DMS79 (cell line): ENCODE measurements at regions not wholly inside any gene's neighbourhood (a gene's known extent, or its start where the extent isn't known, plus 50 kb on each side); places are given as distances from the start of the nearest gene placed in this dataset.

Experiments
- DNase-seq: peaks from one replicate; lab custom pipeline; 2025; lab: John Stamatoyannopoulos, UW

DNA sequence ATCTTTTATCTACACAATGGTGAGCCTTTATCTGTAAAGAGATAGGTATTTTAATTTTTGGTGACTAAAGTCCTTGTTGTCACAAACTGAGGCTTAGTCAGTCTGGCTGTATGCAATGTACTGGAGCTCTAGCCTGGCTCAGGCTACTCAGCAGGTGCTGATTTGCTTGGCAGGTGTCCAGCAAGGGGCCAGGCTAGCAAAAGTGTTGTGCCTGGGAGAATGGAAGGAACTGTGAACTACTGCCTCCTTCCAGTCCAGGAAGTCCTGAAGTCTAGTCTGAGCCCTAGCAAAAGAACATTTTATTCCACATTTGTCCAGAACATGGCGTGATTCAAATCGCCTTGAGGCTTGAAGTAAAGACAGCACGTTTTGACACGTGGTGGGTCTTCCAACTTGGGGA is 260.5 kb downstream of the CCDC85A start:
- no peak for DNase-seq

DNA sequence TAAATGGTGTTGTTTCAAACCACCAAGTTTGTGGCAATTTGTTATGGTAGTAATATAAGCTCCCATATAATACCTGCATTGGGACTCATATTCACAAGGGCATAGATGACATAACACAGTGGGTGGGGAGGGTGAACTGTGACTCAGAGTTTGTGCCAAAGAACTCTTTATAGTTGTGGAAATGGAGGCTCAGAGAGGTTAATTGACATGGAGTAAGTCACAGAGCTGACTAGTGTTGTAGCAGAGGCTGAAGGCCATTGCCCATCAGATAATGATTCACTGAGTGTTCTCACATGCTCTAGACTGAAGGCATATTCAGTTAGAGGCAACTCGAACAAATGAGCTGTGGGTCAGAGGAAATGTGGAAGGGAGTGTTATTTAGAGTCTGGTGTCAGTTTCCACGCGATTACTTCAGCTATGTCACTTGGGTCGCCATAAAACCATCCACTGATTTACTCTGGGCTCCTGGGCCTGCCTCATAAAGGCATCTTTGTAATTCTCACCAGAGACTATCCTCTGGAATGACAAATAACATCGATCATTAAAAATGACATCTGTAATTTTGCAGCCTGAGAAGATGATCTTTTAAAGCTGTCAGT is 264.7 kb downstream of the CCDC85A start:
- no peak for DNase-seq

DNA sequence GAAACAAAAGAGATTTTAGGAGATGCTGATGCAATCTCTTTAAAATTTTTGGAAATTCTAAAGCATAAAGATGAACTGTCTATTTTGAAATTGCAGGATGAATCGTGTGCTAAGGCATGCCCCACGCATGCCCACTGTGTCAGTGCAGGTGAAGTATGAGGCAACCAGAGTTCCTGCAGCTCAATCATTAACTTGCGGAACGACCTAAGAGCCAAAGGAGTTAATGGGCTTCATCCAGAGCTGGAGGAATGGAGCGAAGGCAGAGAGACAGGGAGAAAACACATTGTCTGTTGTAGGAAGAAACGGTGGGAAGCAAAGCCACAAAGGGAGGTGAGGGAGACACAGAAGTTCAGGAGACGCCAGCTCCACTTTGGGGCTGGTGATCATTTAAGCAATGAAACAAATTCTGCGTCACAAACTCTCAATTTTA is 265.2 kb downstream of the CCDC85A start:
- no peak for DNase-seq

DNA sequence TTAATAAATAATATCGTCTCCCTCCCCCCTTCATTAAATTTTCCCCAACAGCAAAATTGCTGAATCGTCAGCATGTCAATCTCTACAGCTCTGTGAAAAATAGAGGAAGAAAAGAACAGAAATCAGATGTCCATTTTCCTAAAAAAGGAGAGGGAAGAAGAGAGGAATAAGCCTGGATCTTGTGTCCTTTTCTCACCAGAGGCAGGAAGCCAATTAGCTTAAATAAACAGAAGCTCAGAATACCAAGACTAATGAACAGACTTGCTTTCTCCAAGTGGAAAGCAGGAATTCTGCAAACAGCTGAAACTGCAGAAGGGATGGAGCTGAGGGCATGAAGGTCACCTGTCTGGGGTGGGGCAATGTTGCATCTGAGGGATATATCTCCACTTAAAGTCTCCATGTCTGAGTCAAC is 265.7 kb downstream of the CCDC85A start:
- DNase-seq: no peak

DNA sequence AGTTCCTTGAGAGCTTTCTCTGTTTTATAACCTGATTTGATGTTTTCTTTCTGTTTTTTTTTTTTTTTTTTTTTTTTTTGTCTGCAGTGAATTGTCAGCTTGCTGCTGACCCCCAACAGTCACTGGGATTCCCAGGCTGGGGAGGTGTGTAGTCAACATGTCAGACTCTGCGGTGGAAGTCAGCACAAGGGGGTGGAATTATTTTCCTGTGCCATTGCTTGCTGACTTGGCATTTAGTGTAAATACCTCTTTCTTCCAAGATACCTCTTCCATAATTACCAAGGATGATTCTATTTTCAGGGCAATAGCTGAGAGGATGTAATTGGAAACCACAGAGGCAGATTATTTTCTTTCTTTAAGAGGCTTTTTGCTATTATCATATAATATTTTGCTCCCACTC is 266.3 kb downstream of the CCDC85A start:
- no peak for DNase-seq

DNA sequence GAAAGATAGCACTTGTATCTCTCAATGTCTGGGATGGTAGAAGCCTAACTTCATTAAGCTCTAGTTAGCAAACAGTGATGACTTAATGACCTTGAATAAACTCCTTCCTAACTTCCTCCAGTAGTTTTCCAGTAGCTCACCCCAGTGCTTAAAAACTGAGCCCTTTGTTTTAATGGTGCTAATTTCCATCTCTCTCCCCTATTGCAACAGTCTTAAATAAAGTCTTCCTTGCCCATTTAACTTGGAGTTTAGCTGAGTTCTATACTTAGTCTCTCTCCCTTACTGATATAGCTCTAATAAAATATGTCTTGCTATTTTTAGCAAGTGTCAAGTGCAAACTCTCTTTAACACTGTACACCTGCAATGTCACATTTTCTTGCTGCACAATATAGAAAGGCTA is 267.0 kb downstream of the CCDC85A start:
- DNase-seq: no peak

DNA sequence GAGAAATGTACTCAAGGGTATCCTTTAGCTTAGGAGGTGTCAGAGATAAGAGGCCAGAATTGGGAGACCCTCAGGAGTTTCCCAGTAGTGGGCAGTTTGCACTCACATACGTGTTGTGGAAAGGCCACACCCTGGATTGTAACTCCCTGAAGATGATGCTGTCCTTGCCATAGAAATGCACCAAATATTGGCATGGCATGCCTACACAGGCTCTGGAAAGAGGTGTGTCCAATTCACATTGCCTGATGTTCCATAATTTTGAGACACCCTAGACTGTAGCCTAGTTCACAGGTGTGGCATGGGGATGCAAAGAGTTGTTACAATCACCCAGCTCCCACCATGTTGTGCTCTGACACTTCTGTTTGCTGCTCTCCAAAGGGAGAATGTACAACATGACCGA is 271.9 kb downstream of the CCDC85A start:
- no peak for DNase-seq

DNA sequence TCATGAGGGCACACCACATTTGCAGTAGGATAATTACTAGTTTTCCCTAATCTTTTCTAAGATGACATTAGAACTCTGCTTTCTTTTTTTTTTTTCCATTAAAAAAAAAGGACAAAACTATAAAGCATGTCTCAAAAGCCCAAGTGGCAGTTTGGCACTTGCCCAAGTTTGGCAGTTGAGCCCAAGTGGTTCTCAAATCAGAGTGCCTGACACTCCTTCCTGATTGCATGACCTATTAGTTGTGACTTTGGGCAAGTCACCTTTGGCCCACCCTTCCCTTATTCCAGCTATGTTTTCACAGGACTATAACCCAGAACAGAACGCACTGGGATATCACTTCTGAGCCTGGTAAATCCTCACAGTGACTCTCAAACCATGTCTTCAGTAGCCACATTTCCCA is 273.0 kb downstream of the CCDC85A start:
- DNase-seq: no peak

DNA sequence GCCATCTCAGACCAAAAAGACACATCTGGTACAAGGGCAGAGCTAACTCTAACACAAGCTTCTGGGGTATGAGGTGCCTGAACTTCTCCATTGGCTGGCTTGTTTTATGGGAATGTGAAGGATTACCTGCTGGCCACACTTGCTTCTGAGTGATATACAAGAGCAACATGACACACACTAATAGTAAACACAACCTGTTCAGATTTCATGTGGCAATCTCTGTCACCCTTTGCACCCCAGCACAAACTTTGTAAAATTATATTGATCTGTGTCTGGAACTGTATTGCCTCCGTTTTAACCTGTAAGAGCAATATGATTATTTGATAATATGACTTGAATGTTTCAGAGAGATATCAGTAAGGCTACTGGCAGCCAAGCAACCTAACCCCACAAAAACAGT is 276.7 kb downstream of the CCDC85A start:
- no peak for DNase-seq

DNA sequence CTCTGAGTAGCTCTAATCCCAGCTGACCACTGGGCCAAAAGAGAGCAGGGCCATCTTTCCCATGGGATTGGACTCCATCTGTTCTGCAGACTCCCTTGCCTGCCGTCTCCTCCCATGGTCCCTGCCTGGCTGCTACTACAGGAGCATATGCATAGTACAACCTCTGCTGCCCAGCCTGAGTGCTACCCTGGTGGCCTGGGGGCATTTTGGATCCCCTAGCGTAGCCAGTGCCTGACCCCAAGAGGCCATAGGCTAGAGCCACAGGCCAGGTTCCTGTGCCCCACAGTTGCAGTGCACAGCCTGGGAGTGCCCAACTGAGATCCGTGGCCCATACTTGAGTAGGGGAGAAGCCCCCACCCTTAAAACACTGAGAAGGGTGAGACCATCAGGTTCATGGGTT is 280.3 kb downstream of the CCDC85A start:
- DNase-seq: no peak

DNA sequence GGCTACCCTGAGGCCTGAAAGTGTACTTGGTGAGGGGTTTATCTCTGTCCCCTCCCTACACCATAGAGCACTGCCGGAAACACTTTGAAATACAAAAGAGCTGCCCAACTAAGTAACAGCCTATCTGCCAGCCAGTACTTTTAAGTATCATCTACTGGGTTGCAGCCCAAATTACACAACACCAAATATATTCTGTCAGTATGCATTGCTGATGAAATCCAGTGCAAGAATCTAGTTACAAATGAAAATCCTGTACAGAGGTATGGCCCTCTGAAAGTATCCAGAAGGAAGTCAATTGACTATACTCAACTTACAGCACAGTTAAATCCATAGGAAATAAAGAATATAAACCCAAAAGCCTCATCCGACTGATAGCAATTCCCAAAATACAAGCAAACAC is 280.8 kb downstream of the CCDC85A start:
- no peak for DNase-seq

DNA sequence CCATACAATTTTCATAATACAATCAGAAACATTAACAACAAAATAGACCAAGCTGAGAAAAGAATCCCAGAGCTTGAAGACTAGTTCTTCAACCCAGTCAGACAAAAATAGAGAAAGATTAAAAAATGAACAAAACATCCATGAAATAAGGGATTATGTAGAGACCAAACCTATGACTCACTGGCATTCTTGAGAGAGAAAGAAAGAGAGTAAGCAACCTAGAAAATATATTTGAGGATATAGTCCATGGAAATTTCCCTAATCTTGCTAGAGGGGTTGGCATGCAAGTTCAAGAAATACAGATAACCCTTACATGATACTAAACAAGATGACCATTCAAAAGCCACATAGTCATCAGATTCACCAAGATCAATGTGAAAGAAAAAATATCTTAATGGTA is 281.7 kb downstream of the CCDC85A start:
- DNase-seq: no peak

DNA sequence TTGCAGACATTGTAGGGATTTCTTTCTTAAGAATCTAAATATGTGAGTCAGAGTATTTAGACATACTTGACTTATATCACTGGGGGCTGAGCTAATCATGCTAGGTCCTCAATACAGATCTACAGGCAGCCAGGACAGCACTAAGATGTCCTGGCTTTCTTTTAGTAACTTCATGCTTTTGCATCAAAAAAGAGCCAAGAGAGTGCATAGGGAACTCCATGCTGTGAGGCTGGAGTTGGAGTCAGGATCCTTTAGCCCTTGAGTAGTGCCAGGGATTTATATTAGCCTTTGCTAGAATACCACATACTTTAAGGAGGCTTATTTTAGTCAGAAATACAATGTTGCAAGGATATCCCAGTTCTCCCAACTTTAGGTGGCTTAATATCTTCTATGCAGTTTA is 289.7 kb downstream of the CCDC85A start:
- no peak for DNase-seq

DNA sequence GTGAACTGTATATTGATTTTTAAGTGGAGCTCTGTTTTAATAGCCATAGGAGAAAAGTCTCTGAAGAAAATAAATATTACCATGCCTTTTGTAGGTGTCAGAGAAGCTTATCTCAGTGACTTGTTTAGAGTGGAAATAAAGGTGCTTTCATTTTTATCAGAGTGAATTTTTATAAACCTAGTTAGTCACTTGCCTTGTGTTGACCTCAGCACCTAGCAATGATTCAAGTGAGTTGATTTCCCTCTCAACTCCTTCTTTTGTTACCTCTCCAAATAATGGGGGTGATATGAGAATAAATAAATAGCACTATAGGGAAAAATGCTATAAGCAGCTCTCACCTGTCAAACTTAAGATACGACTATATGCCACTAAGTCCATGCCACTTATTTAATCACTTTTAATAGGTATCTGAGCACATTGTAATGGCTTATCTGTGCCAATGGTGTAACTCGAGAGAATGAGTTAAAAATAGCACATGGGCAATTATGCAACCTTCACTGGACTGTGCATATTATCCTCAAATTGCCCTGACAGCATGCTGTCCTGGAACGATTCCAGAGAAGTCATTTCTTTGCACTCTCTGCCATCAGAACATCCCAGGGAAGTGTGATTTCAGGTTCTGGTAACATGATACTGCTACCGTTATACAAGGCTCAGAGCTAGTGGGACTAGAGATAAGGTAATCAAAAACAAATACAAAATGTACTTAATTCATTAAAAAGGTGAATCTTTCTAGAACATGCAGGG is 290.8 kb downstream of the CCDC85A start:
- no peak for DNase-seq

DNA sequence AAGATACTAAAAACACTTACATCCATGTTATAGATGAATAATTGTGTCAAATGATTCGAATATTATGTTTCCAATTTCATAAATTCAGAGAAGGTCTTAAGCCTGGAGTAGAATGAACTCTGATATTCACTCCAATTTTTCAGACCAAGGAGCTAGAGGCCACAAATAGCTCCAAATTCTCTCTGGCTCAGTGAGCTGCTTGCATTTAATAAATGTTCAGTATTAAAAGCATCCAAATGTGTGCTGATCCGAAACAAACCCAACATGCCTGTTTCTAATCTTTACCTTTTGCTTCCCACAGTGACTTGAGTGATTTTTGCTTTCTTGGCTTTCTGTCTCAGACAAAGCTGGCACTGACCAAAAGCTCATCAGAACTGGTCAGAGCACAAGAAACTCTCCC is 291.4 kb downstream of the CCDC85A start:
- no peak for DNase-seq

DNA sequence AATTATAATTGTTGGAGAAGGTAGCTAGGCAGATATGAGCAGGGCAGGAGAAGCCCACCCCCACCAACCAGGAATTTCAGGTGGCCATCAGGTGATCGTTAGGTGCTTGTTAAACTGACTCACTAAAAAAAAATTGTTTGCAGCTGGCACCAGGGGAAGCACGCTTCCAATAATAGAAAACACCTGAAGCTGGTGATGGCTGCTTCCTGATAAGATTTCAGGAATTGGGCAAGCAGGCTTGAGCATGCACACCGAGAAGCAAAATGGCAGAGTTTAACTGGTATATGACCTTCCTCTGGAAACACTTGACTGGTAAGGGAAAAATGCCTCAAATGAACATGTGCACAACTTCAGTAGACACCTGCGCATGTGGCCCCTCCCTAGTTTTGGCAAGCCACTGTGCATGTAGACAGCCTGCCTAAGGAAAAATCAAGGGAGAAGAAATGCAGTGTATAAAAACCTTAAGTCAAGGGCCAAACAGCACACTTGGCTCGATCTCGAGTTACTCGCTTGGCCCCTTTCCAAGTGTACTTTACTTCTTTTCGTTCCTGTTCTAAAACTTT is 292.8 kb downstream of the CCDC85A start:
- DNase-seq: no peak

DNA sequence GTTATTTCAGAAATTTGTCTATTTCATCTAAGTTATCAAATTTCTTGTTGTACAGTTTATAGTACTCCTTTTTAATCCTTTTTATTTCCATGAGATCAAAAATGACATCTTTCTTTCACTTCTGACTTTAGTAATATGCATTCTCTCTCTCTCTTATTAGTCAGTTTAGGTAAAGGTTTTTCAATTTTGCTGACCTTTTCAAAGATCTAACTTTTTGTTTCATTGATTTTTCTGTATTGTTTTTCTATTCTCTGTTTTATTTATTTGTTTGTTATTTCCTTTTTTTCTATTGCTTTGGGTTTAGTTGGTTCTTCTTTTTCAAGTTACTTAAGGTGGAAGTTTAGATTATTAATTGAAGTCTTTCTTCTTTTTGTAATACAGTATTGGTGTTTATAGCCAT is 294.2 kb downstream of the CCDC85A start:
- no peak for DNase-seq

DNA sequence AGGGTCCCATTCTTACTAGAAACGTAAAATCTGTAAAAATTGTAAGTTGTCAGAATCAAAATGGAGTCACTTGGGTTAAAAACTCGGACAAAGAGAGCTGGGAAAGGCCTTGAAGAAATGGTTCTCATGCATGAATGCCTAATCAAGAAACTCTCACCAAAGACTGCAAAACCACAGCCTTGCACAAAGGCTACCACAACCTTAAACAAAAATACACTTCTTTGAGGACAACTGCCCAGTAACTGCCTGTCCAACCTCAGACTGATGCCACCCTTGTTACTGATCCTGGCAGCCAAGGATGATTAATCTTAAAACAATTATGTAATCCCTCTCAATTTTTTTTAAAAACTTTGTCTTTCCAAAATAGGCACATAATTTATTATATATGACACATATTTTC is 299.3 kb downstream of the CCDC85A start:
- DNase-seq: no peak

DNA sequence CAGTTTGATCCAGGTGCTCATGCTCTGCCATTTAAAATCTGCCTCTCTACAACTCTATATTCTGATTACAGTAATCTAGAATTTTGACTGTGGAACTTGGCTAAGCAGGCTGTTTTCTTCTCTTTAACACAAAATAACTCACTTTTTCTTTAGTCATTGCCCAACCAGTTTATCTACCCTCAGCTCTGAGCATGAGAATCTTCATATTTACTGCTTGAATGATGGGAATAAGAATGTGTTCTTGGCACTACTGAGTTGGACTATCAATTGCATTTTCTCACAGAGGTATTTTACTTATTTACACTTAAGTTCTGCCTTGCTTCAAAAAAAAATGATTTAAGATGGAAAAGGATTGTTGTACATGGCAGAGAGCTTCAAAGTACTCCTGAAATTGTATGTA is 301.1 kb downstream of the CCDC85A start:
- no peak for DNase-seq

DNA sequence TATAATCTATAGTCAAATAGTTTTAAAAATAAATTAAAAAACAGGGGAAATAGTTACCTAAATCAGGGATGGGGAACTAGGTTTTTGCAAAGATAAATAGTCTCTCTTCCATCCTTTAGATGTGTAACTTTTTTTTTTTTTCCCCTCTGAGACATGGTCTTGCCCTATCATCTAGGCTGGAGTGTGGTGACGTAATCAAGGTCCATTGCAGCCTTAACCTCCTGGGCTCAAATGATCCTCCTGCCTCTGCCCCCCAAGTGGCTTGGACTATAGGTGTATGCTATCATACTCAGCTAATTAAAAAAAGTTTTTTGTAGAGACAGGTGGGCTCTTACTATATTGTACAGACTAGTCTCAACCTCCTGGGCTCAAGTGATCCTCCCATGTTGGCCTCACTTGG is 316.5 kb downstream of the CCDC85A start:
- no peak for DNase-seq

DNA sequence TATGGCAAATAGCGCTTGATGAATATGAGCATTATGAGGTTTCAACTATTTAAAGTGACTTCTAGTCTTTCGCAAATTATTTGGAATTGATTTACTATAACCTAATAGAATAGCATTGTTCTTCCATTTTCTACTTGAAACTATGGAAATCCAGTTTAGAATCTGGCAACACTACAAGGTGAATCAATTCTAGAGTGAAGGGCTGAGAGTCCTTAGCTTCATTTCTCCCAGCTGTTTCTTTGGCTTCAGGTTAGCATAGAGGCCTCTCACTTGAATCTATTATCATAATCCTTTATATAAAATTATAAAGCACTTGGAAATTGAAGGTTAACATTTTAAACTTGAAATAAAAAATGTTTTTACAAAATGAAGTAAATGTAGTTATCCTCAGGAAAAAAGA is 318.8 kb downstream of the CCDC85A start:
- no peak for DNase-seq

DNA sequence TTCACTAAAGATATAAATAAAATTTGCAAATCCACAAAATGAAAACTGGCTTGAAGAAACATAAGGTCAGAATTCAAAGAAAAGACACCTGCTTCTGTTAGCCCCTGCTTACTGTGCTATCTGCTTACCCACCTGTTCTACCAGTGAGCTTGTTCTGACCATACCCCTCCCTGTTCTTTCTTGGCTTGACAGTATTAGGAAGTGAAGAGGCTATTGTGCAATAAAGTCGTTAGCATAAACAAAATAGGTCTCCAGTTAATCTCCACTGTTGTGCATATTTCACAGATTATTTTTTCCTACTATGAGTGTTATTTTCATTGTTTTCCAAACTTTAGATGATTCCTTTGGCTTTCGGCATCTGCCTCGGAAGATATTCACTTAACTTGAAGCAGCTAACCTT is 322.1 kb downstream of the CCDC85A start:
- no peak for DNase-seq

DNA sequence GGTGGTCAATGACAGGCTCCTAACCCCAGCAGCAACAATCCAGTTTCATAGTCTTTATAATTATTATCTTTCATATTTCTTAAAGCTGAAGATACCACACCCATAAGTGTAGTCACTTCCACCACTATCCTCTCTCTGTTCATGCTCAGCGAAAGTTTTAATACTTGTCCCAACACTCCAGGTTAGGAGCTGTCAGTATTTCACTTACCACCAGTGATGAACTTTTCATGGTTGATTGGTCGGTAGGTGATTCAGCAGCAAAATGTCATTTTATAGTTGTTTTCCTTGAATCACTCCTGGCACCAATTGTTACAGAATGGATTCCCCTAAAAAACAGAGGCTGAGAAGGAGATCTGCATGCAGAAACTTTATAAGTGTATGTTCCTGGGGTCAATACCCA is 324.9 kb downstream of the CCDC85A start:
- DNase-seq: no peak

DNA sequence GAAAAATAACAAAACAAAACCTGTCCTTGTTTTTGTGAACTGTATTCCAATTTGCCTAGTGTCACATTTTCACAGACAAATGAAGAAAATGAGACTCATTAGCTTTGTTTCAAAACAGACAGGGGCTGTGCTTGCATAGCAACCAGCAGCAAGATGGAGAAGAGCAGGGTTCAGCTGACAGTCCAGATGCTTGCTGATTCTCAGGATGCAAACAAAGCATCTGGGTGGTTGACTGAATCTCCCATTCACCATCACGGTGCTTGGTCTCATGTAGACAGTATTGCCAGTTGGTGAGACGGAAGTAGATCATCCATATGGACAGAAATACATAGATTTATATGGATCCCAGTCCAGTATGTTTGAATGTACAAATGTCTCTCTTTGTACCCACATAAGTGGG is 326.8 kb downstream of the CCDC85A start:
- no peak for DNase-seq
